ENCODE measurements at regions not wholly inside any gene's neighbourhood (a gene's known extent, or its start where the extent isn't known, plus 50 kb on each side); places are given as distances from the start of the nearest gene placed in this dataset.

DNA sequence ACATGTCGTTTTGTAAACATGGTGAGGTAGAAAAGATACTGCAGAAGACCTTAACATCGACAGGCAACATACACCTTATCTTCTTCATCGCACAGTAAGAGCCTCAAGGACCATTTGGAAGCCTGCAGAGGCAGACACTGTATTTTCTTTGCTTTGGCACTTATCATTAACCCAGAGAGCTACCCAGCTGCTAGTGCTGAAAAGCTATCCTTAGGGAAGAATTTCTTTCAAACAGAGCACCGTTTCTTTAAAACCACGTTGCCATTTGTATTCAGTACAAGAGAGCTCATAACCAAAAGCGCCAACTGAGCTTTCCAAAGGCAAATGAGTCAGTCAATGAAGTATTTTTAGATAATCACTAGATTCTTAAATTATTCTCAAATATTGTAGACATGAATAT, 306.6 kb downstream of the EPM2A start:
- H3K27ac ChIP-seq (ENCODE audit: low read depth, low read length), result no peak overlapping the region
- no peaks in the 10 kb centered on the region for H3K36me3 ChIP-seq (ENCODE audit: insufficient read depth, low read length)
- H3K27me3 ChIP-seq (ENCODE audit: control insufficient read depth in 1 of 2, insufficient read depth in 2 of 2, low read length in 2 of 2), result no peaks in the 10 kb centered on the region
- no peaks in the 10 kb centered on the region for H3K4me1 ChIP-seq (ENCODE audit: insufficient read depth, low read length)
- no peaks in the 10 kb centered on the region for H3K9me3 ChIP-seq (ENCODE audit: low read length)
- no peak overlapping the region for H3K9ac ChIP-seq (ENCODE audit: low read length)
- no peak overlapping the region for H3K4me3 ChIP-seq (ENCODE audit: low read depth in 1 of 2, low read length in 2 of 2)

DNA sequence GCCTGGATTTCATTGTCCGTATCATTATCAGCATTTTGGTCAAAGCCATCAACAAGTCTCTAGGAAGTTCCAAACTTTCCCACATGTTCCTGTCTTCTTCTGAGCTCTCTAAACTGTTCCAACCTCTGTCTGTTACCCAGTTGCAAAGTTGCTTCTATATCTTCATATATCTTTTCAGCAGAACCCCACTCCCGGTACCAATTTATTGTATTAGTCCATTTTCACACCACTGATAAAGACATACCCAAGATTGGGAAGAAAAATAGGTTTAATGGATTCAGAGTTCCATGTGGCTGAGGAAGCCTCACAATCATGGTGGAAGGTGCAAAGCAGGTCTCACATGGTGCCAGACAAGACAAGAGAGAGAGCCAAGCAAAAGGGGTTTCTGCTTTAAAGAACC, 293.2 kb downstream of the EPM2A start:
- H3K4me1 ChIP-seq (ENCODE audit: insufficient read depth, low read length), result no peaks in the 10 kb centered on the region
- H3K9ac ChIP-seq (ENCODE audit: low read length), result no peak overlapping the region
- H3K9me3 ChIP-seq (ENCODE audit: low read length), result no peaks in the 10 kb centered on the region
- H3K27me3 ChIP-seq (ENCODE audit: control insufficient read depth in 1 of 2, insufficient read depth in 2 of 2, low read length in 2 of 2), result no peaks in the 10 kb centered on the region
- no peak overlapping the region for H3K4me3 ChIP-seq (ENCODE audit: low read depth in 1 of 2, low read length in 2 of 2)
- no peak overlapping the region for H3K27ac ChIP-seq (ENCODE audit: low read depth, low read length)
- no peaks in the 10 kb centered on the region for H3K36me3 ChIP-seq (ENCODE audit: insufficient read depth, low read length)

DNA sequence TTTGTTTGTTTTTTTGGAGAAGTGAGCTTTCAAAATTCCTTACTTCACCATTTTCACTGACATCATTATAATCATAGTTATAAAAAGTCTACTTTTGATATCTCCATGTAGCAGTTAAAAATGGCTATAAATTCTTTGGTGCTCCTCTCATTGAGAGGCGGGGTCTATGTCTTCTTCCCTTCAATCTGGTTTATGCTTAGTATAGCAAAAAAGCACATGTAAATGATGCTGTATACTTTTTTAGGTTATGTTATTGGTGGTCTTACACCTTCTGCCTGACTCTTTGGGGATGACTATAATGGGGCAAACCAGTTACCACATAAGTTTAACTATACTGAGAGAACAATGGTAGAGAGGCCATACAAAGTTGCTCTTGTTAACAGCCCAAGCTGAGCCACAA, 289.6 kb downstream of the EPM2A start:
- Histone ChIP-seq H3K27me3 (ENCODE audit: control insufficient read depth in 1 of 2, insufficient read depth in 2 of 2, low read length in 2 of 2) (no peaks in the 10 kb centered on the region), H3K4me3 (ENCODE audit: low read depth in 1 of 2, low read length in 2 of 2) (no peak overlapping the region), H3K9me3 (ENCODE audit: low read length) (no peaks in the 10 kb centered on the region), H3K9ac (ENCODE audit: low read length) (no peak overlapping the region), H3K4me1 (ENCODE audit: insufficient read depth, low read length) (no peaks in the 10 kb centered on the region), H3K27ac (ENCODE audit: low read depth, low read length) (no peak overlapping the region), H3K36me3 (ENCODE audit: insufficient read depth, low read length) (no peaks in the 10 kb centered on the region)

DNA sequence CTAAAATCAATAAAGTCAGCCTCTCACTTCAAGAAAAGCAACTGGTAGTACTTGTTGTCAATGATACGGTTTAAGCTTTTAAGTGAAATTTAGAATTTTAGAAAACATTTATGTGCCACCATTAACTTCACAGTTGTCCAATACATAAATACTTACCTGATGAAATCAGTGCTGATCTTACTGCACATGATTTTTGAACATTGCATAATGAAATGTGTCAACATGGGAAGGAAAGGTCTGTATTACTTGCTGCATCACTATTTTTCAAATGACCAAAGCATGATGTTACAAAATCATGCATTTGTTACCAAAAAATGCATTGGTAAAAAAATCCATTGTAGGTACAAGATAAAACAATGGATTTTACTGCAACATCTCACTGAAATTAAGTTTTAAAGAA, 284.3 kb downstream of the EPM2A start:
- H3K9me3 ChIP-seq (ENCODE audit: low read length), result no peaks in the 10 kb centered on the region
- H3K27me3 ChIP-seq (ENCODE audit: control insufficient read depth in 1 of 2, insufficient read depth in 2 of 2, low read length in 2 of 2), result no peaks in the 10 kb centered on the region
- H3K4me1 ChIP-seq (ENCODE audit: insufficient read depth, low read length), result no peaks in the 10 kb centered on the region
- H3K27ac ChIP-seq (ENCODE audit: low read depth, low read length), result no peak overlapping the region
- H3K9ac ChIP-seq (ENCODE audit: low read length), result no peak overlapping the region
- H3K36me3 ChIP-seq (ENCODE audit: insufficient read depth, low read length), result no peaks in the 10 kb centered on the region
- no peak overlapping the region for H3K4me3 ChIP-seq (ENCODE audit: low read depth in 1 of 2, low read length in 2 of 2)

DNA sequence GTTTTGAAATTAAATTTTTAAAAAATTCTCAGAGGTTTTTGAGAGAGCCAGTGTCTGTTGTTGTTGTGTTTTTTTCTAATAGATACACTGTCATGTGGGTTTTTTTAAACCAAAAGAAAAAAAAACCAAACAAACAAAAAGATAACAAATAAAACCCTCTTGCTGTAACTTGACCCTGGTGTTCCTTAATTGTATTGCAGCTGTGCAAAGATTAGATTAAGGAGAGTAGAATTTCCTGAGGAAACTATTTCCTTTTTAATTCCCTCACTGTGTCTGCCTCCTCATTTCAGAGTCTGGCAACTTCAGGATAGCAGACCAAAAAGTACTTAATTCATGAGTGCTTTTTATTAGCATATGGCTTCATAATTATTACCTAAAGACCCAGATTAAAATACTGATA, 281.9 kb downstream of the EPM2A start:
- H3K4me1 ChIP-seq (ENCODE audit: insufficient read depth, low read length), result no peaks in the 10 kb centered on the region
- no peak overlapping the region for H3K4me3 ChIP-seq (ENCODE audit: low read depth in 1 of 2, low read length in 2 of 2)
- H3K36me3 ChIP-seq (ENCODE audit: insufficient read depth, low read length), result no peaks in the 10 kb centered on the region
- H3K9ac ChIP-seq (ENCODE audit: low read length), result no peak overlapping the region
- no peaks in the 10 kb centered on the region for H3K9me3 ChIP-seq (ENCODE audit: low read length)
- no peak overlapping the region for H3K27ac ChIP-seq (ENCODE audit: low read depth, low read length)
- no peaks in the 10 kb centered on the region for H3K27me3 ChIP-seq (ENCODE audit: control insufficient read depth in 1 of 2, insufficient read depth in 2 of 2, low read length in 2 of 2)

DNA sequence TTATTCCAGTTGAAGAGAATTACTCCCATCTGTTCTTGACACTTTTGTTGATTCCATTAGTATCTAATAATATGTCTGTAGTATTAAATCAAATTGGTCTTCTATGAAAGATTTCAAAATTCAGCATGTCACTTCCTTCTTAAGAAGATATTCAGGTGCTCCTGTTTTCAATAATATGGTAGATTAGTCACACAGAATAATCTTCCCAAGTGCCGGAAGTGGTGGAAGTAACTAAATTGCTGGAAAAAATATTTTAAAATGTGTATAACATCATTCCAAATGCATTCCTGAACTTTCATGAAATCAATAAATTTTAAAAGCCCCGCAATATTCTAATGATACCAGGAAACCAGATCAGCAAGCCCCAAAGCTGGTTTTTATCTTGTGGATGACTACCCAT, 281.3 kb downstream of the EPM2A start:
- no peak overlapping the region for H3K4me3 ChIP-seq (ENCODE audit: low read depth in 1 of 2, low read length in 2 of 2)
- no peaks in the 10 kb centered on the region for H3K9me3 ChIP-seq (ENCODE audit: low read length)
- no peaks in the 10 kb centered on the region for H3K27me3 ChIP-seq (ENCODE audit: control insufficient read depth in 1 of 2, insufficient read depth in 2 of 2, low read length in 2 of 2)
- no peaks in the 10 kb centered on the region for H3K4me1 ChIP-seq (ENCODE audit: insufficient read depth, low read length)
- no peaks in the 10 kb centered on the region for H3K36me3 ChIP-seq (ENCODE audit: insufficient read depth, low read length)
- H3K9ac ChIP-seq (ENCODE audit: low read length), result no peak overlapping the region
- no peak overlapping the region for H3K27ac ChIP-seq (ENCODE audit: low read depth, low read length)

DNA sequence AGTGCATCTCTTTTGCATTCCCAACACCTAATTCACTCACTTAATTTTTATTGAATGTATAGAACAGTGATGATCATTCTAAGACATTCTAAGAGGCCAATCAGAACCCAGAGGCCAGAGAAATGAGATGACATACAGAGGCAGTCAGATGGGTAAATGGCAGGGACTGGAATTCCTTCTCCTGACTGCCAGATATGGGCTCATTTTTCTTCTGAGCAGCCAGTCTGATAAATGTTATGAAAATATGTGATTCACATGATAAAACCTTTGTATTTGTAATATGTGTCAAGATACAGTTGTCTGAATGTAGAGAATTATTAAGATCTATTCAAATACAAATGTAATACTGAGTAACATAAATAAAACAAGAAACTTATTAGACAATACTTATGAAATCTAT, 277.8 kb downstream of the EPM2A start:
- no peaks in the 10 kb centered on the region for H3K9me3 ChIP-seq (ENCODE audit: low read length)
- no peak overlapping the region for H3K9ac ChIP-seq (ENCODE audit: low read length)
- H3K36me3 ChIP-seq (ENCODE audit: insufficient read depth, low read length), result no peaks in the 10 kb centered on the region

DNA sequence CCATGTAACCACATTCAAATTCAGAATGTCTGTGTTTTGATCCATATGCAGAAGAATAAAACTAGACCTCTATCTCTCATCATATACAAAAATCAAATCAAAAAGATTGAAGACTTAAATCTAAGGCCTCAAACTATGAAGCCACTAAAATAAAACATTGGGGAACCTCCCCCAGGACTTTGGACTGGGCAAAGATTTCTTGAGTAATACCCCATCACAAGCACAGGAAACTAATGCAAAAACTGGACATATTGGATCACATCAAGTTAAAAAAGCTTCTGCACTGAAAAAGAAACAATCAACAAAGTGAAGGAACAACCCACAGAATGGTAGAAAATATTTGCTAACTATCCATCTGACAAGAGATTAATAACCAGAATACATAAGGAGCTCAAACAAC, 266.8 kb downstream of the EPM2A start:
- no peaks in the 10 kb centered on the region for H3K36me3 ChIP-seq (ENCODE audit: insufficient read depth, low read length)
- H3K27ac ChIP-seq (ENCODE audit: low read depth, low read length), result no peak overlapping the region
- H3K9ac ChIP-seq (ENCODE audit: low read length), result no peak overlapping the region
- no peaks in the 10 kb centered on the region for H3K4me1 ChIP-seq (ENCODE audit: insufficient read depth, low read length)
- no peak overlapping the region for H3K4me3 ChIP-seq (ENCODE audit: low read depth in 1 of 2, low read length in 2 of 2)
- no peaks in the 10 kb centered on the region for H3K27me3 ChIP-seq (ENCODE audit: control insufficient read depth in 1 of 2, insufficient read depth in 2 of 2, low read length in 2 of 2)
- no peaks in the 10 kb centered on the region for H3K9me3 ChIP-seq (ENCODE audit: low read length)

More for the DNA sequence above, 277.8 kb downstream of the EPM2A start:
- Histone ChIP-seq H3K4me1 (ENCODE audit: insufficient read depth, low read length) (no peaks in the 10 kb centered on the region), H3K27me3 (ENCODE audit: control insufficient read depth in 1 of 2, insufficient read depth in 2 of 2, low read length in 2 of 2) (no peaks in the 10 kb centered on the region), H3K27ac (ENCODE audit: low read depth, low read length) (no peak overlapping the region), H3K4me3 (ENCODE audit: low read depth in 1 of 2, low read length in 2 of 2) (no peak overlapping the region)

DNA sequence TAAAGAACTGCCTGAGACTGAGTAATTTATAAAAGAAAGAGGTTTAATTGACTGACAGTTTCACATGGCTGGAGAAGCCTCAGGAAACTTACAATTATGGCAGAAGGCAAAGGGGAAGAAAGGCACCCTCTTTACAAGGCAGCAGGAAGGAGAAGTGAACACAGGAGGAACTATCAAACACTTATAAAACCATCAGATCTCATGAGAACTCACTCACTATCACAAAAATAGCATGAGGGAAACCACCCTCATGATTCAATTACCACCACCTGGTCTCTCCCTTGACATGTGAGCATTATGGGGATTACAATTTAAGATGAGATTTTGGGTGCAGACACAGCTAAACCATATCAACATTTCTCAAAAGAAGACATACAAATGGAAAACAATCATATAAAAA, 266.3 kb downstream of the EPM2A start:
- Histone ChIP-seq H3K4me3 (ENCODE audit: low read depth in 1 of 2, low read length in 2 of 2) (no peak overlapping the region), H3K9me3 (ENCODE audit: low read length) (no peaks in the 10 kb centered on the region), H3K4me1 (ENCODE audit: insufficient read depth, low read length) (no peaks in the 10 kb centered on the region), H3K27me3 (ENCODE audit: control insufficient read depth in 1 of 2, insufficient read depth in 2 of 2, low read length in 2 of 2) (no peaks in the 10 kb centered on the region), H3K9ac (ENCODE audit: low read length) (no peak overlapping the region), H3K27ac (ENCODE audit: low read depth, low read length) (no peak overlapping the region), H3K36me3 (ENCODE audit: insufficient read depth, low read length) (no peaks in the 10 kb centered on the region)

DNA sequence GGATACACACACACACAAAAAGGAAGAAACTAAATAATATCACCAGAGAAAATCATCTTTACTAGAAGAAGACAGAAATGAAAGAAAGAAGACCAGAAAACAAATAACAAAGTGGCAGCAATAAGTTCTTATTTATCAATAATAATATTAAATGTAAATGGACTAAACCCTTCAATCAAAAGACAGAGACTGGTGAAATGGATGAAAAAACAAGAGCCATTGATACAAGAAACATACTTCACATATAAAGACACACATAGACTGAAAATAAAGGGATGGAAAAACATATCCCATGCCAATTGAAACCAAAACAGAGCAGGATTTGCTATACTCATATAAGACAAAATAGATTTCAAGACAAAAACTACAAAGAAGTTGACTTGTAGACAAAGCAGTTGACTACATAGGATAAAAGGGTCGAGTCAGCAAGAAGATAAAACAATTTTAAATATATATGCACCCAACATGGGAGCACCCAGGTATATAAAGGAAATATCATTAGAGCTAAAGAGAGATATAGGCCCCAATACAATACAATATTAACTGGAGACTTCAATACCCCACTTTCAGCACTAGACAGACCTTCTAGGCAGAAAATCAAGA, 259.4 kb downstream of the EPM2A start:
- peaks cover 4% of the 10 kb centered on the region for H3K9me3 ChIP-seq (ENCODE audit: low read length)
- H3K4me1 ChIP-seq (ENCODE audit: insufficient read depth, low read length), result no peaks in the 10 kb centered on the region
- no peaks in the 10 kb centered on the region for H3K27me3 ChIP-seq (ENCODE audit: control insufficient read depth in 1 of 2, insufficient read depth in 2 of 2, low read length in 2 of 2)
- H3K9ac ChIP-seq (ENCODE audit: low read length), result no peak overlapping the region
- no peak overlapping the region for H3K27ac ChIP-seq (ENCODE audit: low read depth, low read length)
- no peak overlapping the region for H3K4me3 ChIP-seq (ENCODE audit: low read depth in 1 of 2, low read length in 2 of 2)
- H3K36me3 ChIP-seq (ENCODE audit: insufficient read depth, low read length), result no peaks in the 10 kb centered on the region

DNA sequence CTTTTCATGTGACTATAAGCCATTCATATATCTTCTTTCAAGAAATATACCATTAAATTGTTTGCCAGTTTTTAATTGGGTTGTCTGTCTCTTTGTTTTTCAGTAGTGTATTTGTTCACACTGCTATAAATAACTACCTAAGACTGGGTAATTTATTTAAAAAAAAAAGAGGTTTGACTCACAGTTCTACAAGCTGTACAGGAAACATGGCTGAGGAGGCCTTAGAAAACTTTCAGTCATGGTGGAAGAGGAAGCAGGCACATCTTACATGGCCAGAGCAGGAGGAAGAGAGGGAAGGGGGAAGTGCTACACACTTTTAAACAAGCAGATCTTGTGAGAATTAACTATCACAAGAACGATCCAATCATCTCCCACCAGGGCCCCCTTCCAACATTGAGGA, 255.3 kb downstream of the EPM2A start:
- H3K27ac ChIP-seq (ENCODE audit: low read depth, low read length), result no peak overlapping the region
- H3K9ac ChIP-seq (ENCODE audit: low read length), result no peak overlapping the region

DNA sequence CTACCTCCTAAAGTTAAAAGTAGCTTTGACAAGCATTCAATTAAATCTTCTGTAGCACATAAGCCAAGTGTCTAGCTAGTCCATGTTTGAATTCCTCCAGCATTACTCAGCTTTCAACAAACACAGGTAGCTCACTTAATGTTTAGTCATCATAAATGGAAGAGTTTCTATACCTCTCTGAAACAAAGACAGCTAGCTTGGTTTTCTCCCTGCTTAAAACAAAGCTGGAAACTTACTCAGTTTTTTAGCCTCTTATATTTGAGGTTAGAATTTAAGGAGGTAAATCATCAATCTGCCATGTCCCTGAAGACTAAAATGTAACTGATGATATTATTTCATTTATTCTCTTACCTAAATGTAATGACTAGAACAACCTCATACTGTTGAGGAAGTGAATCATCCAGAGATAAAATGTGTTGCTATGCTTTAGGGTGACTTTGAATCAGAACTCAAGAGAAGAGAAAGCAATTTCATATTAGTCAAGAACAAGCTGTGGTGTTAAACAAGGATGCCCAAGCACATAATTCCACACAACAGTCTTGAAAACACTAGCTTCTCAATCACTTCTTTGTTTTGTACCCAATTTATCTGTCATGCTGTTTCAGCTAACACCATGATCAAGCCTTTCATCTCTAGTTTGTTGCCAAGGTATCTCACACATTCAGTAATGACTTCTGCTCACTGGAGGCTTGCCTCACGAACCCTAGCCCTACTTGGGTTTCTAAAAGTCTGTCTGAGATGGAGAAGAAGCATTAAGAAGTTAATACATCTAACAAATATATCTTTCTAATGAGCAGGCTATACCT, 251.9 kb downstream of the EPM2A start:
- Histone ChIP-seq H3K4me1 (ENCODE audit: insufficient read depth, low read length) (no peaks in the 10 kb centered on the region), H3K9me3 (ENCODE audit: low read length) (no peaks in the 10 kb centered on the region), H3K4me3 (ENCODE audit: low read depth in 1 of 2, low read length in 2 of 2) (no peak overlapping the region), H3K27ac (ENCODE audit: low read depth, low read length) (no peak overlapping the region), H3K27me3 (ENCODE audit: control insufficient read depth in 1 of 2, insufficient read depth in 2 of 2, low read length in 2 of 2) (no peaks in the 10 kb centered on the region), H3K36me3 (ENCODE audit: insufficient read depth, low read length) (no peaks in the 10 kb centered on the region), H3K9ac (ENCODE audit: low read length) (no peak overlapping the region)

More for the DNA sequence above, 255.3 kb downstream of the EPM2A start:
- H3K36me3 ChIP-seq (ENCODE audit: insufficient read depth, low read length), result no peaks in the 10 kb centered on the region
- H3K4me1 ChIP-seq (ENCODE audit: insufficient read depth, low read length), result no peaks in the 10 kb centered on the region
- peaks cover 4% of the 10 kb centered on the region for H3K9me3 ChIP-seq (ENCODE audit: low read length)
- no peaks in the 10 kb centered on the region for H3K27me3 ChIP-seq (ENCODE audit: control insufficient read depth in 1 of 2, insufficient read depth in 2 of 2, low read length in 2 of 2)
- H3K4me3 ChIP-seq (ENCODE audit: low read depth in 1 of 2, low read length in 2 of 2), result no peak overlapping the region
